Cardiac fibroblast (primary cell): ENCODE measurements at regions not wholly inside any gene's neighbourhood (a gene's known extent, or its start where the extent isn't known, plus 50 kb on each side); places are given as distances from the start of the nearest gene placed in this dataset.

Experiments used
- DNase-seq, 2 donors: peaks; one replicate each; pipeline versions ENCODE4 v3.0.0 to v3.0.0-alpha.2; 2010; ENCODE audit warnings: low read depth in 2 of 2
- H3K4me3 ChIP-seq, 2 donors: replicated peaks in 1 of 2; 1 replicate in 1 of 2; 2 replicates in 1 of 2; pipeline ENCODE4 v1.5.1; 2011; ENCODE audit warnings: low read depth in 2 of 2, low read length in 2 of 2, mild to moderate bottlenecking in 2 of 2, moderate library complexity in 1 of 2
- CTCF ChIP-seq: IDR thresholded peaks from one replicate; pipeline ENCODE4 v1.5.1; 2011; ENCODE audit warnings: low read depth, mild to moderate bottlenecking, low read length, inconsistent platforms

- H3K4me3 ChIP-seq = no peak overlapping the region
- TF ChIP-seq CTCF = no peak
Measured at GRCh38 chr9:119094086-119094485, 275.1 kb downstream of the BRINP1 start.

GRCh38 chr9:119095072-119095471 is 274.2 kb downstream of the BRINP1 start:
- no peak for DNase-seq
- TF ChIP-seq CTCF = no peak
- H3K4me3 ChIP-seq = no peak overlapping the region

More at GRCh38 chr9:119094086-119094485, 275.1 kb downstream of the BRINP1 start:
- no peak for DNase-seq

GRCh38 chr9:119101048-119101447 is 268.2 kb downstream of the BRINP1 start:
- H3K4me3 ChIP-seq = no peak overlapping the region
- no peak for TF ChIP-seq CTCF
- DNase-seq = no peak

GRCh38 chr9:119114681-119115080 is 254.6 kb downstream of the BRINP1 start:
- no peak overlapping the region for H3K4me3 ChIP-seq
- DNase-seq = no peak
- TF ChIP-seq CTCF = no peak
